ENCODE measurements at regions not wholly inside any gene's neighbourhood (a gene's known extent, or its start where the extent isn't known, plus 50 kb on each side); places are given as distances from the start of the nearest gene placed in this dataset.

DNA sequence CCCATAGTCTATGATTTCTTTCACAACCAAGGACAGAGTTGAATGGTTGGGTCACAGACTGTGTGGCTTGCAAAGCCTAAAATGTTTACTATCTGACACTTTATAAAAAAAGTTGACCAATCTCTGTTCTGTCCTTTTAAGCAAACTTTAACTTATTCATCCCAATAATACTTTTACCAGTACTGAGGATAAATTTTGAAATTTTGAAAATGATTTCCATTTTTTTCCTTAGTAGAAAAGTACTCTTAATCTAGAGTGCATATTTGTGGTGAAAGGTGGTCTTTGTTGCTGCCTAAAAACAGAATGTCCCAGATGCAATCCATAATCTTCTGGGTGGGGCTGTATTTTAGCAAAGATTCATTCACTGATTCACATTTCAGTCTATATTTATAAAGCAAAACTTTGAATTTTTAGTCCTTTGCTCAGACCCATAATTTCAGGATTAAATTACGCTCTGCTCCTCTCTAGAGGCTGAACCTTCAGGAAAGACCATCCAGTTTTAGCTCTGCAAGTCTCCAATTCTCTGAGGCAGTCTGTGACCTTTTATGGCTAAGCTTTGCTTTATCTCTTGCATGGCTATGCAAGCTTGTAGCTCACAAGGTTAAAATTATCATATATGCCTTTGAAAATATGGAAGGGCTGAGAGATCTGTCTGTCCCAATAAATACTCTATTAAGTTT lies 573.5 kb downstream of the COL12A1 start:
- TF ChIP-seq, protein P1, sequence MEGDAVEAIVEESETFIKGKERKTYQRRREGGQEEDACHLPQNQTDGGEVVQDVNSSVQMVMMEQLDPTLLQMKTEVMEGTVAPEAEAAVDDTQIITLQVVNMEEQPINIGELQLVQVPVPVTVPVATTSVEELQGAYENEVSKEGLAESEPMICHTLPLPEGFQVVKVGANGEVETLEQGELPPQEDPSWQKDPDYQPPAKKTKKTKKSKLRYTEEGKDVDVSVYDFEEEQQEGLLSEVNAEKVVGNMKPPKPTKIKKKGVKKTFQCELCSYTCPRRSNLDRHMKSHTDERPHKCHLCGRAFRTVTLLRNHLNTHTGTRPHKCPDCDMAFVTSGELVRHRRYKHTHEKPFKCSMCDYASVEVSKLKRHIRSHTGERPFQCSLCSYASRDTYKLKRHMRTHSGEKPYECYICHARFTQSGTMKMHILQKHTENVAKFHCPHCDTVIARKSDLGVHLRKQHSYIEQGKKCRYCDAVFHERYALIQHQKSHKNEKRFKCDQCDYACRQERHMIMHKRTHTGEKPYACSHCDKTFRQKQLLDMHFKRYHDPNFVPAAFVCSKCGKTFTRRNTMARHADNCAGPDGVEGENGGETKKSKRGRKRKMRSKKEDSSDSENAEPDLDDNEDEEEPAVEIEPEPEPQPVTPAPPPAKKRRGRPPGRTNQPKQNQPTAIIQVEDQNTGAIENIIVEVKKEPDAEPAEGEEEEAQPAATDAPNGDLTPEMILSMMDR (IDR thresholded peaks at IDR 0.05) = no peak
- TF ChIP-seq EZH2 (IDR thresholded peaks at IDR 0.05) = no peak
- no peak for TF ChIP-seq EZH2phosphoT487 (IDR thresholded peaks at IDR 0.05)
